Skin epidermis (tissue), 12 donors: ENCODE measurements at regions not wholly inside any gene's neighbourhood (a gene's known extent, or its start where the extent isn't known, plus 50 kb on each side); places are given as distances from the start of the nearest gene placed in this dataset.

Experiments used
- H3K27ac ChIP-seq, 21 experiments: fragments of 200-600 bp; sonication (generic) in 11 of 21; one replicate each; pipeline ENCODE4 v1.5.0; 2020; ENCODE audit warnings: mild to moderate bottlenecking in 3 of 21, inconsistent platforms in 2 of 21, moderate library complexity in 2 of 21
- H3K4me3 ChIP-seq, 7 experiments: fragments of 200-600 bp; sonication (generic) in 2 of 7; one replicate each; pipeline ENCODE4 v1.5.0; 2020; ENCODE audit warnings: inconsistent platforms in 2 of 7, mild to moderate bottlenecking in 2 of 7, moderate library complexity in 1 of 7

- Histone ChIP-seq H3K27ac (no peak overlapping the region), H3K4me3 (no peak overlapping the region)
These were observed 53.9 kb upstream of the SPRED2 start for GRCh38 chr2:65486282-65486681.

GRCh38 chr2:65485839-65486238 is 53.4 kb upstream of the SPRED2 start:
- Histone ChIP-seq H3K4me3 (no peak overlapping the region), H3K27ac (no peak overlapping the region)

- Histone ChIP-seq H3K4me3 (no peak overlapping the region), H3K27ac (no peak overlapping the region)
These were observed 51.4 kb upstream of the SPRED2 start for GRCh38 chr2:65483763-65484162.

- no peak overlapping the region for H3K4me3 ChIP-seq
- no peak overlapping the region for H3K27ac ChIP-seq
These were observed 50.6 kb upstream of the SPRED2 start for GRCh38 chr2:65482971-65483370.
